ENCODE measurements at regions not wholly inside any gene's neighbourhood (a gene's known extent, or its start where the extent isn't known, plus 50 kb on each side); places are given as distances from the start of the nearest gene placed in this dataset.
"Not testable (repeated sequence)": the region's sequence is repeated elsewhere in the genome, so short reads cannot be mapped to it uniquely, and the experiment has no call there.

GRCh38 chr3:107464037-107464436 lies 58.7 kb upstream of the BBX start:
- no peak for DNase-seq (ENCODE audit: low read depth)
- no peak overlapping the region for H3K4me3 ChIP-seq (ENCODE audit: low read depth, low read length)

DNA sequence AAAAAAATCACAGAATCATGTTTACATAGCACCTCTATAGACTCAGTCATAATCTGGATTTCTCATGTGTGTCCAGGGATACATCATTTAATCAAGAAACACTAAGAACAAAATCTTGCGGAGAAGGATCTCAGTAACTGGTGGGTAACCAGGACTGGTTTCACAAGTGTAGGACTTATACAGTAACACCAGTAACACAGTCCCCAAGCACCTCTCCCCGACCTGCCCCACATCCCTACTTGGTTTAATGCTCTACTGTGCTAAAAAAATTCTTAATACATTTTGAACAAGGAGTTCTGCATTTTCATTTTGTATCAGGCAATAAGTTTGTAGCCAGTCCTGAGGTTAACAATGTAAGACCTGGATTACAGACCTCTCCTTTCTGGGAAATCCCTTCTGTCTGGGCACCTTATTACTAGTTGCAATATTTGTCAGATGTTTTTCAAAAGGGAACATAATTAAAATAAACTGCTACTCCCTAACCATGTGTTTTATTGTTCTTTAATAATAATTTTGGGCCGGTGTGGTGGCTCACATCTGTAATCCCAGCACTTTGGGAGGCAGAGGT lies 57.6 kb upstream of the BBX start:
- H3K4me3 ChIP-seq (ENCODE audit: low read depth, low read length), result no peak overlapping the region
- DNase-seq (ENCODE audit: low read depth), result no peak

DNA sequence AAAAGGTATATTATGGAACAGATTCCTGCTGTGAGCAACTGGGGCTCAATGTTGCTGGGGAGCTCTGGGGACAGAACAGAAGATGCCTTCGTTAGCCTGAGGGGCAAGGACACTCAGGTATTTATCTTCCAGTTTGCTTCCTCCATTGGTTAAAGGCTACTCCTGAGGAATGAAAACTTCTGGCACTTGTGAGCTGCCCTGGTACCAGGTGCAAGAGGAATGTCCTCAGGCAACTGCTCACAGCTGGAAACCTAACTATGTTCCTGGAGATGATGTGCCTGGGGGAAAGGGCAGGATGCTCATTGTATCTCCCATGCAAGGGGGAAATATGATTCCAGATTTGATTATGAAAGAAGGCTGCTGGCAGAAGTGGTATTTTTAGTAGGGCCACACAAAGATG lies 54.0 kb upstream of the BBX start:
- DNase-seq (ENCODE audit: low read depth), result no peak
- no peak overlapping the region for H3K4me3 ChIP-seq (ENCODE audit: low read depth, low read length)

DNA sequence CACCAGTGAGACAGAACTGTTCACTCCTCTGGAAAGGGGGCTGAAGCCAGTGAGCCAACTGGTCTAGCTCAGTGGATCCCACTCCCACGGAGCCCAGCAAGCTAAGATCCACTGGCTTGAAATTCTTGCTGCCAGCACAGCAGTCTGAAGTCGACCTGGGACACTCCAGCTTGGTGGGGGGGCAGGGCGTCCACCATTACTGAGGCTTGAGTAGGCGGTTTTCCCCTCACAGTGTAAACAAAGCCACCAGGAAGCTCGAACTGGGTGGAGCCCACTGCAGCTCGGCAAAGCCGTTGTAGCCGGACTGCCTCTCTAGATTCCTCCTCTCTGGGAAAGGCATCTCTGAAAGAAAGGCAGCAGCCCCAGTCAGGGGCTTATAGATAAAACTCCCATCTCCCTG lies 52.3 kb upstream of the BBX start:
- not testable (repeated sequence) for H3K4me3 ChIP-seq (ENCODE audit: low read depth, low read length); DNase-seq (ENCODE audit: low read depth)
